Lung (tissue), 12 donors: ENCODE measurements at regions not wholly inside any gene's neighbourhood (a gene's known extent, or its start where the extent isn't known, plus 50 kb on each side); places are given as distances from the start of the nearest gene placed in this dataset. TPM values are rescaled to one million over a fixed set of nuclear protein-coding genes. Genes with fewer than 3 reads are reported as not detected.

Source experiments
- ATAC-seq: fragments of 200-7000 bp; cut with Tn5 transposase; one replicate; pipeline ENCODE4 v1.9.1; 2020; ENCODE audit warnings: moderate number of reproducible peaks; ENCODE audit not compliant: insufficient read depth, low FRiP score
- DNase-seq, 3 donors: peaks; one replicate each; pipeline ENCODE4 v3.0.0-alpha.2; 2013 to 2017
- H3K27ac ChIP-seq, 2 donors: one replicate each; pipeline ENCODE4 v1.5.1; 2013; ENCODE audit warnings: mild to moderate bottlenecking in 2 of 2, moderate library complexity in 2 of 2, control low read depth in 1 of 2, inconsistent platforms in 1 of 2, low read depth in 1 of 2, low read length in 1 of 2
- H3K27me3 ChIP-seq, 3 donors: one replicate each; pipeline ENCODE4 v1.5.1; 2013; ENCODE audit warnings: low read length in 2 of 3; ENCODE audit not compliant: control insufficient read depth in 3 of 3, insufficient read depth in 3 of 3
- H3K36me3 ChIP-seq, 4 donors: one replicate each; pipeline ENCODE4 v1.5.1; 2013; ENCODE audit warnings: low read length in 4 of 4, mild to moderate bottlenecking in 1 of 4, moderate library complexity in 1 of 4; ENCODE audit not compliant: control insufficient read depth in 4 of 4, insufficient read depth in 4 of 4
- H3K4me1 ChIP-seq, 5 donors: one replicate each; pipeline ENCODE4 v1.5.1; 2013; ENCODE audit warnings: low read length in 5 of 5, mild to moderate bottlenecking in 2 of 5, moderate library complexity in 1 of 5; ENCODE audit not compliant: control insufficient read depth in 5 of 5, insufficient read depth in 5 of 5
- H3K4me3 ChIP-seq: one replicate; pipeline ENCODE4 v1.5.1; 2013; ENCODE audit warnings: mild to moderate bottlenecking, control low read depth, moderate library complexity
- H3K9ac ChIP-seq, 2 donors: one replicate each; pipeline ENCODE4 v1.5.1; 2013; ENCODE audit warnings: low read length in 2 of 2, control low read depth in 1 of 2; ENCODE audit not compliant: insufficient read depth in 1 of 2
- H3K9me3 ChIP-seq, 4 donors: one replicate each; pipeline ENCODE4 v1.5.1; 2013; ENCODE audit warnings: low read length in 3 of 4, mild to moderate bottlenecking in 1 of 4, moderate library complexity in 1 of 4; ENCODE audit not compliant: control insufficient read depth in 4 of 4, insufficient read depth in 3 of 4
- CTCF ChIP-seq: IDR thresholded peaks from 2 replicates; pipeline ENCODE4 v1.5.1; 2012; ENCODE audit warnings: mild to moderate bottlenecking; ENCODE audit errors: control extremely low read depth, extremely low read depth
- WGBS, 2 donors: extraction: QIAGEN DNeasy Blood & Tissue Kit; methylation state at CpG; one replicate each; pipeline ENCODE4 v1.1.7; 2013; 5-methylcytosine and 5-hydroxymethylcytosine counted together
- small RNA-seq: library from RNA; depleted of rRNA; stranded (forward); fragments of <200 nt; gene quantifications from one replicate; pipeline ENCODE3, GENCODE V24; 2014; ENCODE audit warnings: low replicate concordance
- donor health status: control.
- donor health status: control.
- donor health status: Bipolar disorder and iron deficiency.
- donor health status: healthy.
- donor health status: DM: yes; HTN: yes; CAD: no.

GRCh38 chr5:57119031-57119430 lies 54.8 kb upstream of the GPBP1 start:
- H3K4me3 ChIP-seq: no peak overlapping the region
- H3K36me3 ChIP-seq: no peaks in the 10 kb centered on the region
- no peak for DNase-seq
- no peak overlapping the region for H3K9ac ChIP-seq
- WGBS, 2 donors: 69 to 92% methylated on average over 3 of the region's 3 CpGs
- peaks cover 0 to 3% (median 0%) of the 10 kb centered on the region in 4 donors for H3K9me3 ChIP-seq
- no peak for TF ChIP-seq CTCF
- H3K27ac ChIP-seq: no peak overlapping the region
- H3K4me1 ChIP-seq: no peaks in the 10 kb centered on the region
- H3K27me3 ChIP-seq: no peaks in the 10 kb centered on the region
- no peak for ATAC-seq

GRCh38 chr5:57124014-57124413 lies 49.8 kb upstream of the GPBP1 start:
- WGBS, 2 donors: 97% methylated on average over 5 of the region's 5 CpGs
- Histone ChIP-seq H3K27ac (no peak overlapping the region), H3K9me3 (peaks cover 0 to 3% (median 0%) of the 10 kb centered on the region in 4 donors), H3K4me1 (no peaks in the 10 kb centered on the region), H3K9ac (no peak overlapping the region), H3K36me3 (no peaks in the 10 kb centered on the region), H3K4me3 (no peak overlapping the region), H3K27me3 (no peaks in the 10 kb centered on the region)
- no peak for TF ChIP-seq CTCF
- no peak for ATAC-seq
- no peak for DNase-seq

Small RNAs in the stretch of these regions (small RNA-seq; reads per million reads assigned to genes)
- gene AC034244.1: not detected
